NCI-H226 (cell line): ENCODE measurements at regions not wholly inside any gene's neighbourhood (a gene's known extent, or its start where the extent isn't known, plus 50 kb on each side); places are given as distances from the start of the nearest gene placed in this dataset.
"Not testable (repeated sequence)": the region's sequence is repeated elsewhere in the genome, so short reads cannot be mapped to it uniquely, and the experiment has no call there.

ENCODE experiments used
- DNase-seq: peaks from one replicate; pipeline ENCODE4 v3.0.0-alpha.2; 2015

GRCh38 chrY:16120096-16120495, 1595.8 kb downstream of the NLGN4Y start:
- DNase-seq, result not testable (repeated sequence)

DNA sequence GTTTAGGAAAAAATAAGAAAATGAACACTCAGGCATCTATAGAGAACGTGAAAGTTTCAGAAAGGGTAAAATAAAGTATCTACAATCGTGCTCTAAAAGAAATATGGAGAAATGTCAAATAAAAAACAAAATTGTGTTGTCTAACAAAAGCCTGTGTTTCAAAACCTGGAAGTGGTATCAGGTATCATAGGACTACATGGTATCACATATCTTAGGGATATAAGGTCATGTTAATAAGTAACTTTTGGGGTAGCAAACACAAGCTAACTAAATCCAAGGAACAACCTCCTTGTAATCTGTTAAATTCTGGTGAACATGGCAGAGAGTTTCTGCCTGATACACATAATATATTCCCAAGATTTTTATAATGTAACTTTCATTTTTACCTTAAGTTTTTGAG, 1597.7 kb downstream of the NLGN4Y start:
- no peak for DNase-seq

GRCh38 chrY:16124630-16125317, 1600.4 kb downstream of the NLGN4Y start:
- DNase-seq, result no peak

- DNase-seq, result no peak
Observed at GRCh38 chrY:16136581-16137298, 1612.4 kb downstream of the NLGN4Y start.

GRCh38 chrY:16157801-16158200, 1633.5 kb downstream of the NLGN4Y start:
- DNase-seq, result peak; percentile 60

- DNase-seq, result not testable (repeated sequence)
Observed at GRCh38 chrY:16175740-16176139, 1651.4 kb downstream of the NLGN4Y start.

- DNase-seq, result not testable (repeated sequence)
Observed at GRCh38 chrY:16205482-16205881, 1674.5 kb downstream of the CDY2B start.

DNA sequence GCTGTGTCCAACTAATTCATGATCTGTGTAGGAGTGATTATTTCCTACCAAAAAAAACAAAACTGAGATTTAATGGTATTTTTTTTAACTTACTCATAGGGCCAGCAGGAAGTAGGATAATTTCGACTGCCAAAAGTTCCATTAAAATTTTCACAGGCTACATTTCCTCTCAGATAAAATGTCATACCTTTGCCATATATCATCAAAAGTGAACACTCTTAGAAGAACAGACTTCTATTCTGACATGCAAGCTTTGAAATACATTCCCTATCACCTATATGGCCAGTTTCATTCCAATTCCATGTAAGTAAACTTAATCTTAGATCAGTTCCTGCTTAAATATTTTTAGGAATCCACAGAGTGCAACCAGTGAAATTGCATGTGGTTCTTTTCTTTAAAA, 1636.7 kb downstream of the CDY2B start:
- DNase-seq, result not testable (repeated sequence)

GRCh38 chrY:16254551-16255295, 1625.3 kb downstream of the CDY2B start:
- not testable (repeated sequence) for DNase-seq

- not testable (repeated sequence) for DNase-seq
Observed at GRCh38 chrY:16255778-16256177, 1624.2 kb downstream of the CDY2B start.
